ENCODE measurements at regions not wholly inside any gene's neighbourhood (a gene's known extent, or its start where the extent isn't known, plus 50 kb on each side); places are given as distances from the start of the nearest gene placed in this dataset.

DNA sequence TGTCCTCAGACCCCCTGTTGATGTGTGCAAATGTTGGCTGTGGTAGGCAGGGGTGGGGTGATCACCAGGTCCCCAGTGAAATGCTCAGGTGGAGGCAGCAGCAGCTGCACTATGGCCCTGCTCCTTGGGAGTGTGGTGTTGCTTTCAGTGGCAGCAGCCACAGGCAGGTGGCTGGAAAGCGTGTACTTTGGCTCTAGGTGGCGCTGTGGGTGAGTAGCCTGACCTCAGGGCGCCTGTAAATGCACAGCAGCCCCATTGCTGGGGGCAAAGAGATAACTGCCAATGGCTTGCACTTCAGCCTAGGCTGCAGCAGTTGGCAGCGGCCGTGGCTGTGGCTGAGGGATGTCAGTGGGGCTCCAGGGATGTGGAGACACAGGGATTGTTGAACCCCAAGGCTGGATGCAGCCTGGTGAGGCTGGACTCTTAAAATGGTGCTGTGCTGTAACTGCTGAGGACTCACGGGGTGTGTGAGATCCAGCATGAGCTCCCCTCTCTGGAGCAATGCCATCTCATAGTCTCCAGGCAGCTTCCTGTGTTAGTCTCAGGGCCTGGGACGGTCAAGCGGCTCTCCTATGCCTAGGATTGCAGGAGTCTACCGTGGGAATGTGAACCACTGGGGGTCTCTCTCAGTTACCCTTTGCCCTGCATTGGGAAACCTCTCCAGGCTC, 421.7 kb upstream of the HTR2C start:
- TF ChIP-seq, protein P1, sequence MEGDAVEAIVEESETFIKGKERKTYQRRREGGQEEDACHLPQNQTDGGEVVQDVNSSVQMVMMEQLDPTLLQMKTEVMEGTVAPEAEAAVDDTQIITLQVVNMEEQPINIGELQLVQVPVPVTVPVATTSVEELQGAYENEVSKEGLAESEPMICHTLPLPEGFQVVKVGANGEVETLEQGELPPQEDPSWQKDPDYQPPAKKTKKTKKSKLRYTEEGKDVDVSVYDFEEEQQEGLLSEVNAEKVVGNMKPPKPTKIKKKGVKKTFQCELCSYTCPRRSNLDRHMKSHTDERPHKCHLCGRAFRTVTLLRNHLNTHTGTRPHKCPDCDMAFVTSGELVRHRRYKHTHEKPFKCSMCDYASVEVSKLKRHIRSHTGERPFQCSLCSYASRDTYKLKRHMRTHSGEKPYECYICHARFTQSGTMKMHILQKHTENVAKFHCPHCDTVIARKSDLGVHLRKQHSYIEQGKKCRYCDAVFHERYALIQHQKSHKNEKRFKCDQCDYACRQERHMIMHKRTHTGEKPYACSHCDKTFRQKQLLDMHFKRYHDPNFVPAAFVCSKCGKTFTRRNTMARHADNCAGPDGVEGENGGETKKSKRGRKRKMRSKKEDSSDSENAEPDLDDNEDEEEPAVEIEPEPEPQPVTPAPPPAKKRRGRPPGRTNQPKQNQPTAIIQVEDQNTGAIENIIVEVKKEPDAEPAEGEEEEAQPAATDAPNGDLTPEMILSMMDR (conservative IDR thresholded peaks at IDR 0.05; ENCODE audit: low read depth in 2 of 2), result peak; percentile 57 to 82
- TF ChIP-seq POLR2AphosphoS5 (IDR thresholded peaks at IDR 0.05; ENCODE audit: low read depth) (no peak), CREB1 (CRISPR knock-in tag; IDR thresholded peaks at IDR 0.05; ENCODE audit: low read depth) (no peak), EZH2 (IDR thresholded peaks at IDR 0.05; ENCODE audit: low read depth, unreplicated experiment) (no peak), ZNF331 (CRISPR knock-in tag; IDR thresholded peaks at IDR 0.05; ENCODE audit: low read depth) (no peak), NANOG (IDR thresholded peaks at IDR 0.05; ENCODE audit: borderline replicate concordance) (no peak), EZH2phosphoT487 (IDR thresholded peaks at IDR 0.05; ENCODE audit: unreplicated experiment) (no peak)
- TF ChIP-seq, protein P2, sequence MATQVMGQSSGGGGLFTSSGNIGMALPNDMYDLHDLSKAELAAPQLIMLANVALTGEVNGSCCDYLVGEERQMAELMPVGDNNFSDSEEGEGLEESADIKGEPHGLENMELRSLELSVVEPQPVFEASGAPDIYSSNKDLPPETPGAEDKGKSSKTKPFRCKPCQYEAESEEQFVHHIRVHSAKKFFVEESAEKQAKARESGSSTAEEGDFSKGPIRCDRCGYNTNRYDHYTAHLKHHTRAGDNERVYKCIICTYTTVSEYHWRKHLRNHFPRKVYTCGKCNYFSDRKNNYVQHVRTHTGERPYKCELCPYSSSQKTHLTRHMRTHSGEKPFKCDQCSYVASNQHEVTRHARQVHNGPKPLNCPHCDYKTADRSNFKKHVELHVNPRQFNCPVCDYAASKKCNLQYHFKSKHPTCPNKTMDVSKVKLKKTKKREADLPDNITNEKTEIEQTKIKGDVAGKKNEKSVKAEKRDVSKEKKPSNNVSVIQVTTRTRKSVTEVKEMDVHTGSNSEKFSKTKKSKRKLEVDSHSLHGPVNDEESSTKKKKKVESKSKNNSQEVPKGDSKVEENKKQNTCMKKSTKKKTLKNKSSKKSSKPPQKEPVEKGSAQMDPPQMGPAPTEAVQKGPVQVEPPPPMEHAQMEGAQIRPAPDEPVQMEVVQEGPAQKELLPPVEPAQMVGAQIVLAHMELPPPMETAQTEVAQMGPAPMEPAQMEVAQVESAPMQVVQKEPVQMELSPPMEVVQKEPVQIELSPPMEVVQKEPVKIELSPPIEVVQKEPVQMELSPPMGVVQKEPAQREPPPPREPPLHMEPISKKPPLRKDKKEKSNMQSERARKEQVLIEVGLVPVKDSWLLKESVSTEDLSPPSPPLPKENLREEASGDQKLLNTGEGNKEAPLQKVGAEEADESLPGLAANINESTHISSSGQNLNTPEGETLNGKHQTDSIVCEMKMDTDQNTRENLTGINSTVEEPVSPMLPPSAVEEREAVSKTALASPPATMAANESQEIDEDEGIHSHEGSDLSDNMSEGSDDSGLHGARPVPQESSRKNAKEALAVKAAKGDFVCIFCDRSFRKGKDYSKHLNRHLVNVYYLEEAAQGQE (IDR thresholded peaks at IDR 0.05; ENCODE audit: unreplicated experiment), result no peak

Data from GM23338 (cell line).